Activated CD8-positive, alpha-beta T cell treated with anti-CD3 and anti-CD28 coated beads for 36 hours (primary cell): ENCODE measurements at regions not wholly inside any gene's neighbourhood (a gene's known extent, or its start where the extent isn't known, plus 50 kb on each side); places are given as distances from the start of the nearest gene placed in this dataset.

Experiments
- ATAC-seq: fragments of 200-7000 bp; cut with Tn5 transposase; one replicate; pipeline ENCODE4 v1.10.0; 2021; ENCODE audit warnings: mild to moderate bottlenecking, moderate library complexity
- CTCF ChIA-PET: fragments of 350-600 bp; sonication (Branson Sonifier 250); formaldehyde crosslinking; loops from one replicate; lab custom pipeline; 2021; ENCODE audit warnings: antibody characterized with exemption; lab: Charles Lee
- POLR2A ChIA-PET: fragments of 350-600 bp; sonication (Branson Sonifier 250); formaldehyde crosslinking; loops from one replicate; lab custom pipeline; 2021; ENCODE audit warnings: antibody characterized with exemption; lab: Charles Lee
- DNase-seq: peaks from one replicate; pipeline ENCODE4 v3.0.0-alpha.2; 2020
- H3K27ac Mint-ChIP-seq: one replicate; pipeline ENCODE4 v1.8.0; 2021; ENCODE audit warnings: mild to moderate bottlenecking, mixed read lengths
- H3K27me3 Mint-ChIP-seq: one replicate; pipeline ENCODE4 v1.8.0; 2021; ENCODE audit warnings: mixed read lengths
- H3K36me3 Mint-ChIP-seq: one replicate; pipeline ENCODE4 v1.8.0; 2021; ENCODE audit warnings: low read depth, mixed read lengths
- H3K4me1 Mint-ChIP-seq: one replicate; pipeline ENCODE4 v1.8.0; 2021; ENCODE audit warnings: low read depth, mixed read lengths
- H3K4me3 Mint-ChIP-seq: one replicate; pipeline ENCODE4 v1.8.0; 2021; ENCODE audit warnings: mild to moderate bottlenecking, moderate library complexity, mixed read lengths
- H3K9me3 Mint-ChIP-seq: one replicate; pipeline ENCODE4 v1.8.0; 2021; ENCODE audit warnings: mixed read lengths
- intact Hi-C: fragments of 100-400 bp; cut with micrococcal nuclease; formaldehyde crosslinking; loops from one replicate; pipeline ENCODE4 v1.10.0; 2022
- TF ChIP-seq, protein P1 (sequence below): fragments of 200-600 bp; IDR thresholded peaks from one replicate; pipeline ENCODE4 v1.8.0; 2022; ENCODE audit warnings: antibody characterized with exemption, mild to moderate bottlenecking

DNA sequence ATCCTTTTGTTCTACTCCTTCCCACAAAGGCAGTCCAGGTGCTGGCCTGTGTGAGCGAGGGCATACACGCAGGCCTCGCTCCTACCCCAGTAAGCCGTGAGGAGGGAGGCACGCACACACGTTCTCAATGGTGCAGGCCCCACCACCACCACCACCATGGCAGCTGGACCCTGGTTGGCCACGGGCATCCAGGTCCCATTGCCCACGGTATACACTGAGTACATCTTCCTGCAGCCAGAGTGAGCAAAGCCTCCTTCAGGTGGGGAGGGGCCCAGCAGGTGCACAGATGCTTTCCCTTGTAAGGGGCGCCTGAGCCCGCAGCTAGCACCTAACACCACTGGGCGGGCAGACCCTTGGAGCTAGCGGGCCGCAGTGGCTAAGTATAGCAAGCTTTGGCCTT is 373.3 kb upstream of the MKI67 start:
- Mint-ChIP-seq H3K9me3 (no peaks in the 10 kb centered on the region), H3K36me3 (no peaks in the 10 kb centered on the region), H3K27me3 (peaks cover 1% of the 10 kb centered on the region), H3K4me1 (no peaks in the 10 kb centered on the region), H3K4me3 (no peak overlapping the region), H3K27ac (no peak overlapping the region)
- no peak for DNase-seq
- ATAC-seq, result no peak
- intact Hi-C loops, result no loop called here
- ChIA-PET CTCF (no interaction called here), POLR2A (no interaction called here)
- TF ChIP-seq, protein P1, sequence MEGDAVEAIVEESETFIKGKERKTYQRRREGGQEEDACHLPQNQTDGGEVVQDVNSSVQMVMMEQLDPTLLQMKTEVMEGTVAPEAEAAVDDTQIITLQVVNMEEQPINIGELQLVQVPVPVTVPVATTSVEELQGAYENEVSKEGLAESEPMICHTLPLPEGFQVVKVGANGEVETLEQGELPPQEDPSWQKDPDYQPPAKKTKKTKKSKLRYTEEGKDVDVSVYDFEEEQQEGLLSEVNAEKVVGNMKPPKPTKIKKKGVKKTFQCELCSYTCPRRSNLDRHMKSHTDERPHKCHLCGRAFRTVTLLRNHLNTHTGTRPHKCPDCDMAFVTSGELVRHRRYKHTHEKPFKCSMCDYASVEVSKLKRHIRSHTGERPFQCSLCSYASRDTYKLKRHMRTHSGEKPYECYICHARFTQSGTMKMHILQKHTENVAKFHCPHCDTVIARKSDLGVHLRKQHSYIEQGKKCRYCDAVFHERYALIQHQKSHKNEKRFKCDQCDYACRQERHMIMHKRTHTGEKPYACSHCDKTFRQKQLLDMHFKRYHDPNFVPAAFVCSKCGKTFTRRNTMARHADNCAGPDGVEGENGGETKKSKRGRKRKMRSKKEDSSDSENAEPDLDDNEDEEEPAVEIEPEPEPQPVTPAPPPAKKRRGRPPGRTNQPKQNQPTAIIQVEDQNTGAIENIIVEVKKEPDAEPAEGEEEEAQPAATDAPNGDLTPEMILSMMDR, result no peak

DNA sequence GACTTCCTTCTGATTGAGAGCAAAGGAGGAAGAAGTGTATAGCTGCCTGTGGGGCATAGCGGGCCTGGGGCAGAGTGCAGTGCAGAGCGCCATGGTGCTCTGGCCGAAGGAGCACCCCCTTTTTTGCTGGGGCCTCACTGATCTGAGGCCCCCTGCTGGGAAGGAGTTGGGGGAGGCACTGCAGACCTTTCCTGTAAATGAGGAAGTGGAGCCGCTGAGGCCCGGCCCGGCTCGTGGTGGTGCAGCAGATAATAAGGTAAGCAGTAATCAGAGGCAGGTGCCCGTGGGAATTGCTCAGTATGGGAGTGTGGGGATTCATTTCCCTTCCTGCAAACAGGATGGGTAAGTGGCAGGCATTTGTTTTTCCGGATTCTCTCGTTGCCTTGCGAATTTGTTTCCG is 373.7 kb upstream of the MKI67 start:
- POLR2A ChIA-PET, result no interaction called here
- ATAC-seq, result no peak

DNA sequence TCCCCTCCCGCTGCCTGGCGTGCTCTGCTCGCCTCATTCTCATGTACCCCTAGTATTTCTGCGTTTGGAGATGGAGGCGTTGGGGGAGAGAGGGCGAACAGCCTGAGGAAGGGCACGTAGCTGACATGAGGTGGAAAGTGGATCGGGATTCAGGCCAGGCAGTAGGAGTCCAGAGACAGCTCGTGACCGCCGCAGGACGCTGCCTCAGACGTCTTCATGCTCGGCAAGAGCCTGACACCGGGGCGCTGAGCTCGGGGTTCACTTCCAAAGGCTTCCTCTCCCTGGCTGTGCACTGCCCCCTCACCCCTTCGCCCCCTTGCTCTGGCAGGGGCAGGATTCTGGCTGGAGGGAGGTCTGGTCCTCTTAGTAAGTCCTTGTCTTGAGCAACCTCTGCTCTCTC is 374.4 kb upstream of the MKI67 start:
- DNase-seq (no peak), ATAC-seq (no peak)
- no peaks in the 10 kb centered on the region for H3K9me3 Mint-ChIP-seq
- no peak overlapping the region for H3K27ac Mint-ChIP-seq
- H3K36me3 Mint-ChIP-seq, result no peaks in the 10 kb centered on the region
- CTCF ChIA-PET, result no interaction called here
- POLR2A ChIA-PET, result no interaction called here
- intact Hi-C loops, result no loop called here
- H3K4me3 Mint-ChIP-seq, result no peak overlapping the region
- peaks cover 1% of the 10 kb centered on the region for H3K27me3 Mint-ChIP-seq
- TF ChIP-seq, protein P1, result no peak
- no peaks in the 10 kb centered on the region for H3K4me1 Mint-ChIP-seq

More for the DNA sequence above, 373.7 kb upstream of the MKI67 start:
- Mint-ChIP-seq H3K4me1 (no peaks in the 10 kb centered on the region), H3K9me3 (no peaks in the 10 kb centered on the region), H3K27ac (no peak overlapping the region), H3K36me3 (no peaks in the 10 kb centered on the region), H3K27me3 (peaks cover 1% of the 10 kb centered on the region), H3K4me3 (no peak overlapping the region)
- CTCF ChIA-PET, result no interaction called here
- no peak for DNase-seq
- intact Hi-C loops, result no loop called here
- TF ChIP-seq, protein P1, result no peak

DNA sequence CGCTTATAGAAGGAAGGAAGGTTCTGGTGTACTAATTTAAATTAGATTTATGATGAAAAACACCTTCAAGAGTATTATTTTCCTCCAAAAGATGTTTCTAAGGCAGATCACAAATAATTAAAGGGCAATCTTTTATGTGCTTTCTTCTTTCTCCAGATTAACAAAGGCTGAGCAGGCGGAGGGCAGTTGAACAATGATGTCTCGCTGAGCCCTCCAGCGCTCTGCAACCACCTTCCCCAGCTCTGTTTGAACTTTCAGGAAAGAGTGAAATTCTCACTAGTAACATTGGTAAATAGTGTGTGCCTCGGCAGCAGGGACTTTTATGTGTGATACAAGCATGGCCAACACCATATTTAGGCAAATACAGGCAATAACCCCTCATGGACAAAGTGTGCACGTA is 379.1 kb upstream of the MKI67 start:
- peaks cover 1% of the 10 kb centered on the region for H3K27me3 Mint-ChIP-seq
- ChIA-PET CTCF (no interaction called here), POLR2A (no interaction called here)
- H3K9me3 Mint-ChIP-seq, result no peaks in the 10 kb centered on the region
- H3K27ac Mint-ChIP-seq, result no peak overlapping the region
- H3K4me3 Mint-ChIP-seq, result no peak overlapping the region
- H3K4me1 Mint-ChIP-seq, result no peaks in the 10 kb centered on the region
- DNase-seq (no peak), ATAC-seq (no peak)
- intact Hi-C loops, result no loop called here
- no peaks in the 10 kb centered on the region for H3K36me3 Mint-ChIP-seq
- TF ChIP-seq, protein P1, result no peak

DNA sequence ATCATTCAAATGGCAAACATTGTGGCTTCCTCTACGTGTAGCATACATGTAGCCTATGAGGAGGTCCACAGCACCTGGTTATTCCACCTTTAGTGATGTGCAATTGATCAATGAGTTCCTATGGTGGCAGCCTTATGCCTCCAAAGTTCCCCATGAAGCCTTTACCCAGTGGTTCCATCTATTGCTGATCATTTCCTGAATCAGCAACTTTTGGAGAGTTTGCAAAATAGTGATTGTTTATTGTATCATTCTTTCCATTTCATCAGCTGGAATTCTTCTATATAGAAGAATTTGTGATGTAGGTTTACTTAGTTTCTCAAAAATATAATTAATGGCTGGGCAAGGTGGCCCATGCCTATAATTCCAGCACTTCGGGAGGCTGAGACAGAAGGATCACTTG is 380.2 kb upstream of the MKI67 start:
- Mint-ChIP-seq H3K36me3 (no peaks in the 10 kb centered on the region), H3K27me3 (no peaks in the 10 kb centered on the region), H3K27ac (no peak overlapping the region), H3K4me1 (no peaks in the 10 kb centered on the region), H3K9me3 (no peaks in the 10 kb centered on the region), H3K4me3 (no peak overlapping the region)
- CTCF ChIA-PET, result no interaction called here
- TF ChIP-seq, protein P1, result no peak
- POLR2A ChIA-PET, result no interaction called here
- DNase-seq (no peak), ATAC-seq (no peak)
- intact Hi-C loops, result no loop called here
